HCT116 (cell line): ENCODE measurements at regions not wholly inside any gene's neighbourhood (a gene's known extent, or its start where the extent isn't known, plus 50 kb on each side); places are given as distances from the start of the nearest gene placed in this dataset.

Experiments used
- ATAC-seq: fragments of 200-7000 bp; cut with Tn5 transposase; 2 replicates; pipeline ENCODE4 v1.9.1; 2020; ENCODE audit warnings: mild to moderate bottlenecking, moderate library complexity
- BruUV-seq: library from RNA; stranded (reverse); fragments of 400-500 nt; replicated peaks from 2 replicates; lab custom pipeline; 2021; lab: Mats Ljungman, UMichigan
- CTCF ChIA-PET: fragments of 300-600 bp; sonication (Branson Sonifier 250); formaldehyde crosslinking; loops from one replicate; lab custom pipeline; 2021; ENCODE audit warnings: antibody characterized with exemption; lab: Charles Lee
- POLR2A ChIA-PET: fragments of 300-600, 350-600 bp; sonication (Branson Sonifier 250); formaldehyde crosslinking; loops from one replicate; lab custom pipeline; 2021; ENCODE audit warnings: antibody characterized with exemption; lab: Charles Lee
- RAD21 ChIA-PET, 2 experiments: fragments of 300-600 bp; sonication (Branson Sonifier 250); formaldehyde crosslinking; loops; one replicate each; lab custom pipeline; 2023; ENCODE audit warnings: low total read pairs in 2 of 2; ENCODE audit not compliant: uncharacterized antibody in 2 of 2, unreplicated experiment in 2 of 2, low non-redundant PET in 1 of 2; lab: Charles Lee
- DNase-seq: peaks from one replicate; pipeline ENCODE4 v3.0.0-alpha.2; 2010; ENCODE audit warnings: low read depth, low spot score
- H2AFZ ChIP-seq: fragments of 200-600 bp; shearing (Covaris generic), sonication (generic); 2 replicates; pipeline ENCODE4 v1.6.1; 2017; ENCODE audit warnings: low read depth, mixed run types, mixed read lengths, antibody characterized with exemption, low read length; ENCODE audit not compliant: poor library complexity, severe bottlenecking
- H3K27ac ChIP-seq: 2 replicates; pipeline ENCODE4 v1.5.1; 2012; ENCODE audit warnings: low read depth, low read length
- H3K27me3 ChIP-seq: fragments of 200-600 bp; sonication (generic); 2 replicates; pipeline ENCODE4 v1.6.1; 2016; ENCODE audit warnings: mixed run types, low read length, mixed read lengths; ENCODE audit not compliant: insufficient read depth
- H3K36me3 ChIP-seq, 2 experiments: fragments of 200-500 bp in 1 of 2; fragments of 200-600 bp in 1 of 2; sonication (Bioruptor generic) in 1 of 2; sonication (generic) in 1 of 2; 2 replicates each; pipeline versions ENCODE4 v1.5.1 to v1.6.1; 2014 to 2016; ENCODE audit warnings: low read length in 2 of 2, inconsistent platforms in 1 of 2, mixed read lengths in 1 of 2, mixed run types in 1 of 2; ENCODE audit not compliant: insufficient read depth in 2 of 2, control insufficient read depth in 1 of 2
- H3K4me1 ChIP-seq, 2 experiments: fragments of 200-600 bp in 1 of 2; sonication (generic) in 1 of 2; 2 replicates each; pipeline versions ENCODE4 v1.5.1 to v1.6.1; 2012 to 2017; ENCODE audit warnings: low read length in 2 of 2, inconsistent platforms in 1 of 2, mild to moderate bottlenecking in 1 of 2, mixed read lengths in 1 of 2, mixed run types in 1 of 2, moderate library complexity in 1 of 2; ENCODE audit not compliant: insufficient read depth in 2 of 2, control insufficient read depth in 1 of 2
- H3K4me2 ChIP-seq: fragments of 200-600 bp; sonication (generic); 2 replicates; pipeline ENCODE4 v1.6.1; 2017; ENCODE audit warnings: mixed run types, low read length, mixed read lengths
- H3K4me3 ChIP-seq, 2 experiments: fragments of 200-600 bp in 1 of 2; sonication (generic) in 1 of 2; replicated peaks in 1 of 2; 2 replicates each; pipeline ENCODE4 v1.5.1; 2011 to 2016; ENCODE audit warnings: low read length in 2 of 2, control low read depth in 1 of 2, low read depth in 1 of 2, mild to moderate bottlenecking in 1 of 2, mixed read lengths in 1 of 2, mixed run types in 1 of 2
- H3K79me2 ChIP-seq: fragments of 200-600 bp; sonication (generic); 2 replicates; pipeline ENCODE4 v1.6.1; 2017; ENCODE audit warnings: mild to moderate bottlenecking, mixed run types, low read length, moderate library complexity, mixed read lengths; ENCODE audit not compliant: insufficient read depth
- H3K9ac ChIP-seq: fragments of 200-600 bp; sonication (generic); 2 replicates; pipeline ENCODE4 v1.6.1; 2016; ENCODE audit warnings: low read length, mixed read lengths
- H3K9me2 ChIP-seq: fragments of 200-600 bp; sonication (generic), shearing (Covaris generic); 2 replicates; pipeline ENCODE4 v1.6.1; 2017; ENCODE audit warnings: mixed run types, mild to moderate bottlenecking, moderate library complexity; ENCODE audit not compliant: insufficient read depth
- H3K9me3 ChIP-seq, 2 experiments: fragments of 200-500 bp in 1 of 2; fragments of 200-600 bp in 1 of 2; sonication (Bioruptor generic) in 1 of 2; sonication (generic) in 1 of 2; 2 replicates each; pipeline ENCODE4 v1.6.1; 2014 to 2017; ENCODE audit warnings: low read length in 2 of 2, mixed read lengths in 2 of 2, inconsistent platforms in 1 of 2, low read depth in 1 of 2, mild to moderate bottlenecking in 1 of 2, mixed run types in 1 of 2, moderate library complexity in 1 of 2; ENCODE audit not compliant: control insufficient read depth in 1 of 2, insufficient read depth in 1 of 2
- H4K20me1 ChIP-seq: fragments of 200-600 bp; sonication (generic), shearing (Covaris generic); 2 replicates; pipeline ENCODE4 v1.6.1; 2017; ENCODE audit warnings: mixed run types, mild to moderate bottlenecking, moderate library complexity; ENCODE audit not compliant: insufficient read depth
- ATF3 ChIP-seq: IDR thresholded peaks from 2 replicates; pipeline ENCODE4 v1.6.1; 2012
- CBX3 ChIP-seq: IDR thresholded peaks from 2 replicates; pipeline ENCODE4 v1.6.1; 2012; ENCODE audit warnings: low read depth
- CEBPB ChIP-seq: IDR thresholded peaks from 2 replicates; pipeline ENCODE4 v1.6.1; 2012; ENCODE audit warnings: low read depth
- ELF1 ChIP-seq: IDR thresholded peaks from 2 replicates; pipeline ENCODE4 v1.6.1; 2012; ENCODE audit warnings: low read depth, borderline replicate concordance
- EZH2 ChIP-seq: fragments of 200-600 bp; sonication (generic); IDR thresholded peaks from 2 replicates; pipeline ENCODE4 v1.6.1; 2017; ENCODE audit warnings: antibody characterized with exemption, mixed run types
- EZH2phosphoT487 ChIP-seq: fragments of 200-600 bp; IDR thresholded peaks from 2 replicates; pipeline ENCODE4 v1.6.1; 2018; ENCODE audit warnings: antibody characterized with exemption, borderline replicate concordance
- FOSL1 ChIP-seq: IDR thresholded peaks from 2 replicates; pipeline ENCODE4 v1.6.1; 2012; ENCODE audit warnings: low read depth
- JUND ChIP-seq: IDR thresholded peaks from 2 replicates; pipeline ENCODE4 v1.6.1; 2012
- POLR2AphosphoS5 ChIP-seq: IDR thresholded peaks from 2 replicates; pipeline ENCODE4 v1.6.1; 2011; ENCODE audit warnings: mild to moderate bottlenecking, low read depth, low read length, moderate library complexity
- SIN3A ChIP-seq: IDR thresholded peaks from 2 replicates; pipeline ENCODE4 v1.6.1; 2012; ENCODE audit warnings: low read depth
- SP1 ChIP-seq: IDR thresholded peaks from 2 replicates; pipeline ENCODE4 v1.6.1; 2012; ENCODE audit warnings: low read depth
- SRF ChIP-seq: IDR thresholded peaks from 2 replicates; pipeline ENCODE4 v1.6.1; 2012; ENCODE audit warnings: low read depth
- TCF7L2 ChIP-seq: IDR thresholded peaks from 2 replicates; pipeline ENCODE4 v1.7.0; 2011; ENCODE audit warnings: borderline replicate concordance, inconsistent platforms; ENCODE audit not compliant: insufficient read depth, insufficient read length; ENCODE audit errors: extremely low read depth
- YY1 ChIP-seq: IDR thresholded peaks from 2 replicates; pipeline ENCODE4 v1.6.1; 2011; ENCODE audit warnings: low read length, low read depth, moderate library complexity, mild to moderate bottlenecking; ENCODE audit not compliant: insufficient replicate concordance; ENCODE audit errors: extremely low read depth
- ZBTB33 ChIP-seq: IDR thresholded peaks from 2 replicates; pipeline ENCODE4 v1.6.1; 2011; ENCODE audit warnings: mild to moderate bottlenecking, low read length, moderate library complexity; ENCODE audit not compliant: insufficient replicate concordance; ENCODE audit errors: extremely low read depth
- ZFX ChIP-seq: fragments of 450-650 bp; IDR thresholded peaks from 2 replicates; pipeline ENCODE4 v1.6.1; 2017
- ZNF274 ChIP-seq: fragments of 200-500 bp; sonication (Bioruptor generic); IDR thresholded peaks from 2 replicates; pipeline ENCODE4 v1.6.1; 2014; ENCODE audit warnings: mild to moderate bottlenecking, low read depth, low read length, inconsistent platforms
- intact Hi-C: fragments of 100-400 bp; cut with micrococcal nuclease; formaldehyde crosslinking; loops from 2 replicates; pipeline ENCODE4 v1.10.0; 2022
- TF ChIP-seq, protein P1 (sequence below): IDR thresholded peaks from 2 replicates; pipeline ENCODE4 v1.6.1; 2012
- TF ChIP-seq, protein P2 (sequence below): IDR thresholded peaks from 2 replicates; pipeline ENCODE4 v1.6.1; 2012; ENCODE audit warnings: low read depth

DNA sequence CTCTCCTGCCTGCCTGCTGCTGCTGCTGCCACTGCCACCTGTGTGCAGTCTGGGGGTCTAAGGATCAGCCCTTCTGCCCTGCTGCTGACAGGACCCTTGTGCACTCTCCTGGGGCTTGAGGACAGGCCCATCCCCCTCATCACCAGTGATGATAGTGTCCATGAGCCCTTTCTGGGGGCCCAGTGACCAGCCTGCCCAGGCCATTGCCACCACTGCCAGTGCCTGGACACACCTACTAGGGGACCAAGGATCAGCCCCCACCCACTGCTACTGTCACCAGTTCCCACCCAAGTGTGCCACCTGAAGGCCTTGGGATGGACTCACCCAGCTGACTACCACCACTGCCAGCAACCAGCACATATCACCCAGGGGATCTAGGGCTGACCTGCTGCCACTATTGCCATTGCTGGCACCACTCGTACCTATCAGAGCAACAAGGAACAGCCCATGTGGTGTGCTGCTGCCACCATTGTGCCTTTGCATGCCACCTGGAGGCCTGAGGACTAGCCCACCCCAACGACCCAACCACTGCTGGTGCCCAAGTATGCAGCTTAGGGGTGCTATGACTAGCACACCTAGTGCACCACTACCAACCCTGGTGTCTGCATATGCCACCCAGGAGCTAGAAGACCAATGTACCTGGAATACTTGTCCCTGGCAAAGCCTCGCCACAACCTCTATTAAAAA, 994.3 kb downstream of the PCDH17 start:
- H3K27ac ChIP-seq = no peak overlapping the region
- H3K9me2 ChIP-seq = no peaks in the 10 kb centered on the region
- H3K9me3 ChIP-seq = peaks cover 18 to 22% of the 10 kb centered on the region in 2 experiments; a peak in 2 of 4 replicates
- ChIA-PET POLR2A (no interaction called here), CTCF (no interaction called here), RAD21 (no interaction called here)
- BruUV-seq = no TSS peak
- no peak overlapping the region for H2AFZ ChIP-seq
- H4K20me1 ChIP-seq = no peaks in the 10 kb centered on the region
- H3K4me2 ChIP-seq = no peak overlapping the region
- no peaks in the 10 kb centered on the region for H3K27me3 ChIP-seq
- H3K4me3 ChIP-seq = no peak overlapping the region
- no peaks in the 10 kb centered on the region for H3K4me1 ChIP-seq
- H3K79me2 ChIP-seq = no peaks in the 10 kb centered on the region
- H3K9ac ChIP-seq = no peak overlapping the region
- no peaks in the 10 kb centered on the region for H3K36me3 ChIP-seq
- DNase-seq (no peak), ATAC-seq (no peak)
- no peak for TF ChIP-seq ZFX
- no peak for TF ChIP-seq CEBPB
- TF ChIP-seq SRF = no peak
- no peak for TF ChIP-seq EZH2phosphoT487
- TF ChIP-seq, protein P1, sequence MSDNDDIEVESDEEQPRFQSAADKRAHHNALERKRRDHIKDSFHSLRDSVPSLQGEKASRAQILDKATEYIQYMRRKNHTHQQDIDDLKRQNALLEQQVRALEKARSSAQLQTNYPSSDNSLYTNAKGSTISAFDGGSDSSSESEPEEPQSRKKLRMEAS = no peak
- TF ChIP-seq FOSL1 = no peak
- TF ChIP-seq ATF3 = no peak
- TF ChIP-seq SP1 = no peak
- TF ChIP-seq YY1 = no peak
- TF ChIP-seq TCF7L2 = no peak
- no peak for TF ChIP-seq JUND
- TF ChIP-seq, protein P2, sequence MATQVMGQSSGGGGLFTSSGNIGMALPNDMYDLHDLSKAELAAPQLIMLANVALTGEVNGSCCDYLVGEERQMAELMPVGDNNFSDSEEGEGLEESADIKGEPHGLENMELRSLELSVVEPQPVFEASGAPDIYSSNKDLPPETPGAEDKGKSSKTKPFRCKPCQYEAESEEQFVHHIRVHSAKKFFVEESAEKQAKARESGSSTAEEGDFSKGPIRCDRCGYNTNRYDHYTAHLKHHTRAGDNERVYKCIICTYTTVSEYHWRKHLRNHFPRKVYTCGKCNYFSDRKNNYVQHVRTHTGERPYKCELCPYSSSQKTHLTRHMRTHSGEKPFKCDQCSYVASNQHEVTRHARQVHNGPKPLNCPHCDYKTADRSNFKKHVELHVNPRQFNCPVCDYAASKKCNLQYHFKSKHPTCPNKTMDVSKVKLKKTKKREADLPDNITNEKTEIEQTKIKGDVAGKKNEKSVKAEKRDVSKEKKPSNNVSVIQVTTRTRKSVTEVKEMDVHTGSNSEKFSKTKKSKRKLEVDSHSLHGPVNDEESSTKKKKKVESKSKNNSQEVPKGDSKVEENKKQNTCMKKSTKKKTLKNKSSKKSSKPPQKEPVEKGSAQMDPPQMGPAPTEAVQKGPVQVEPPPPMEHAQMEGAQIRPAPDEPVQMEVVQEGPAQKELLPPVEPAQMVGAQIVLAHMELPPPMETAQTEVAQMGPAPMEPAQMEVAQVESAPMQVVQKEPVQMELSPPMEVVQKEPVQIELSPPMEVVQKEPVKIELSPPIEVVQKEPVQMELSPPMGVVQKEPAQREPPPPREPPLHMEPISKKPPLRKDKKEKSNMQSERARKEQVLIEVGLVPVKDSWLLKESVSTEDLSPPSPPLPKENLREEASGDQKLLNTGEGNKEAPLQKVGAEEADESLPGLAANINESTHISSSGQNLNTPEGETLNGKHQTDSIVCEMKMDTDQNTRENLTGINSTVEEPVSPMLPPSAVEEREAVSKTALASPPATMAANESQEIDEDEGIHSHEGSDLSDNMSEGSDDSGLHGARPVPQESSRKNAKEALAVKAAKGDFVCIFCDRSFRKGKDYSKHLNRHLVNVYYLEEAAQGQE = no peak
- TF ChIP-seq SIN3A = no peak
- TF ChIP-seq CBX3 = no peak
- TF ChIP-seq ELF1 = no peak
- TF ChIP-seq ZNF274 = no peak
- no peak for TF ChIP-seq POLR2AphosphoS5
- TF ChIP-seq EZH2 = no peak
- no peak for TF ChIP-seq ZBTB33
- intact Hi-C loops = no loop called here
